ENCODE measurements at regions not wholly inside any gene's neighbourhood (a gene's known extent, or its start where the extent isn't known, plus 50 kb on each side); places are given as distances from the start of the nearest gene placed in this dataset.

DNA sequence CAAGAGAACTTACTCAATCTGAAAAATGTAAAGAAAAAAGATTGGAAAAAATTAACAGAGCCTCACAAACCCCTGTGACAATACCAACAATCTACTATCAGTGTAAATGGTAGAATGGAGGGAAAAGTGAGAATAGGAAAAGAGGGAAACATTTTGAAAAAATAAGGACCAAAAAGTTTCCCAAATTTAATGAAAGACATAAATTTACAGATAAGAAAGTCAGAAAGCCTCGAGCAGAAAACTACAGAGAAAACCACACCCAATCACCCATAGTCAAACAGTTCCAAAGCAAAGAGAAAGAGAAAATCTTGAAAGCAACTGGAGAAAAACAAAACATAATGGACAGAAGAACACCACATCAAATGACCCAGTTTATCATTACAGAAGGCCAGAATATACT, 142.7 kb upstream of the DIO3 start:
- no peaks in the 10 kb centered on the region for H3K27me3 ChIP-seq (ENCODE audit: control insufficient read depth, insufficient read depth, low read length)
- H3K36me3 ChIP-seq (ENCODE audit: control insufficient read depth, insufficient read depth, low read length): no peaks in the 10 kb centered on the region
- no peak overlapping the region for H3K4me3 ChIP-seq (ENCODE audit: low read depth, low read length)
- TF ChIP-seq, protein P1, sequence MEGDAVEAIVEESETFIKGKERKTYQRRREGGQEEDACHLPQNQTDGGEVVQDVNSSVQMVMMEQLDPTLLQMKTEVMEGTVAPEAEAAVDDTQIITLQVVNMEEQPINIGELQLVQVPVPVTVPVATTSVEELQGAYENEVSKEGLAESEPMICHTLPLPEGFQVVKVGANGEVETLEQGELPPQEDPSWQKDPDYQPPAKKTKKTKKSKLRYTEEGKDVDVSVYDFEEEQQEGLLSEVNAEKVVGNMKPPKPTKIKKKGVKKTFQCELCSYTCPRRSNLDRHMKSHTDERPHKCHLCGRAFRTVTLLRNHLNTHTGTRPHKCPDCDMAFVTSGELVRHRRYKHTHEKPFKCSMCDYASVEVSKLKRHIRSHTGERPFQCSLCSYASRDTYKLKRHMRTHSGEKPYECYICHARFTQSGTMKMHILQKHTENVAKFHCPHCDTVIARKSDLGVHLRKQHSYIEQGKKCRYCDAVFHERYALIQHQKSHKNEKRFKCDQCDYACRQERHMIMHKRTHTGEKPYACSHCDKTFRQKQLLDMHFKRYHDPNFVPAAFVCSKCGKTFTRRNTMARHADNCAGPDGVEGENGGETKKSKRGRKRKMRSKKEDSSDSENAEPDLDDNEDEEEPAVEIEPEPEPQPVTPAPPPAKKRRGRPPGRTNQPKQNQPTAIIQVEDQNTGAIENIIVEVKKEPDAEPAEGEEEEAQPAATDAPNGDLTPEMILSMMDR (IDR thresholded peaks at IDR 0.05; ENCODE audit: insufficient read depth, low read length, severe bottlenecking): no peak
- DNase-seq (ENCODE audit: low read depth) (no peak), FAIRE-seq (no peak)

DNA sequence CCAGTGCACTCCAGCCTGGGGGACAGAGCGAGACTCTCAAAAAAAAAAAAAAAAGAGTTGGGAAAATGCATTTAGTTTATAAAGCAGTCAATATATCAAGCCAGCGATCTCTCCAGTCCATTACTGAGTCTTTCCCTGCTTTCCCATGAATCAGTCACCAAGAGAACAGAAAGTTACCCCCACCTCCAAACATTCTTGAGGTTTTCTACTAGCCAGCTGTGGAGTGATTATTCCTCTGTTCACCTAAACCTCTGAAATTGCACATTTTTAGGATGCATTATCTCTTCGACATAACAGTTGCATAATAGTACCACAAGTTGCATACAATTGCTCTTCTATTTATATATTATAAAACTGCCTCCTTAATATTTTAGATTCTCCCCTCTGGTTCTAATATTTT, 134.8 kb upstream of the DIO3 start:
- H3K27me3 ChIP-seq (ENCODE audit: control insufficient read depth, insufficient read depth, low read length): no peaks in the 10 kb centered on the region
- H3K36me3 ChIP-seq (ENCODE audit: control insufficient read depth, insufficient read depth, low read length): no peaks in the 10 kb centered on the region
- H3K4me3 ChIP-seq (ENCODE audit: low read depth, low read length): no peak overlapping the region
- TF ChIP-seq, protein P1 (IDR thresholded peaks at IDR 0.05; ENCODE audit: insufficient read depth, low read length, severe bottlenecking): no peak
- FAIRE-seq (no peak), DNase-seq (ENCODE audit: low read depth) (no peak)

DNA sequence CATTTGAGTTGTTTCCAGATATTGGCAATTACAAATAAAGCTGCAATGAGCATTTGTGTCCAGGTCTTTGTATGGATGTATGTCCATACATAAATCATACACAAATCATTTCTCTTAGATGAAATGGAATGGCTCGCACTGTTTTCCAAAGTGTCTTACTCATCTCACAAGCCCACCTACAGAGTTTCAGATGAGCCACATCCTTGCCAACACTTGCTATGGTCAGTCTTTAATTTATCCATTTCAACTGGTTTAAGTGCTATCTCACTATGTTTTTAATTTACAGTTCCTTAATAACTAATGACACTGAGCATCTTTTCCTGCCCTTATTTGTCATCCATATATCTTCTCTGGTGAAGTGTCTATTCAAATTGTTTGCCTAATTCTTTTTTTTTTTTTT, 132.9 kb upstream of the DIO3 start:
- FAIRE-seq: no peak
- Histone ChIP-seq H3K36me3 (ENCODE audit: control insufficient read depth, insufficient read depth, low read length) (no peaks in the 10 kb centered on the region), H3K4me3 (ENCODE audit: low read depth, low read length) (no peak overlapping the region), H3K27me3 (ENCODE audit: control insufficient read depth, insufficient read depth, low read length) (no peaks in the 10 kb centered on the region)
- no peak for DNase-seq (ENCODE audit: low read depth)
- TF ChIP-seq, protein P1 (IDR thresholded peaks at IDR 0.05; ENCODE audit: insufficient read depth, low read length, severe bottlenecking): no peak

DNA sequence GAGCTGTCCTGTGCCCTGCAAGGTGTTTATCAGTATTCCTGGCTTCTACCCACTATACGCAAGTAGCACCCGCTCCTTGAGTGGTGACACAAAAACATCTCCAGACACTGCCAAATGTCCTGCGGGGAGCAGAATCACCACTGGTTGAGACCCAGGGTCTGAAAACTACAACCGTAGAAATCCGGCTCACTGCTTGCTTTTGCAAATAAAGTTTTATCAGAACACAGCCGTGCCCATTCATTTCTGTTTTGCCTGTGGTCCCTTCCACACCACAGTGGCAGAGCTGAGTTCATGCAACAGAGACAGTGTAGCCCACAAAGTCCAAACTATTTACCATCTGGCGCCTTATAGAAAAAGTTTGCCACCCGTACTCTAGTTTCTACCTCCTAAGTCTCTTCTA, 125.7 kb upstream of the DIO3 start:
- Histone ChIP-seq H3K4me3 (ENCODE audit: low read depth, low read length) (no peak overlapping the region), H3K36me3 (ENCODE audit: control insufficient read depth, insufficient read depth, low read length) (no peaks in the 10 kb centered on the region), H3K27me3 (ENCODE audit: control insufficient read depth, insufficient read depth, low read length) (no peaks in the 10 kb centered on the region)
- DNase-seq (ENCODE audit: low read depth) (no peak), FAIRE-seq (no peak)
- TF ChIP-seq, protein P1 (IDR thresholded peaks at IDR 0.05; ENCODE audit: insufficient read depth, low read length, severe bottlenecking): no peak

DNA sequence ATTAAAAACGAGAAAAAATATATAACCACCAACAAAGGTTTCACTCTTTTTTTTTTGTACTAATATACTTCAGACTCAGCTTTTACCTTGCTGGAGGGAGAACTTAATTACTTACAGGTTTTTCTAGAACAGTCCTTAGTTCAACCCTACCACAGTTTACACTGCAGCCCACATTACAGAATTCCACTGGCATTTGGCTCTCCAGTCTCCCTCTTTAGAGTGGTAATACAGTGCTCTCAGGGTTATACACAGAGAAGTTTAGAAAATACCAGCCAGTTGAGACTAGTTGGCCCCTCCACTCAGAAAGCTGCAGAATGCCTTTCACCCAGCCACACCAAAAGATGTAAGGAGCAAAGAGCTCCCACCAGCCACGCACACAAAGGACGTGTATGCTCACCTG, 122.3 kb upstream of the DIO3 start:
- TF ChIP-seq, protein P1 (IDR thresholded peaks at IDR 0.05; ENCODE audit: insufficient read depth, low read length, severe bottlenecking): no peak
- Histone ChIP-seq H3K36me3 (ENCODE audit: control insufficient read depth, insufficient read depth, low read length) (no peaks in the 10 kb centered on the region), H3K27me3 (ENCODE audit: control insufficient read depth, insufficient read depth, low read length) (no peaks in the 10 kb centered on the region), H3K4me3 (ENCODE audit: low read depth, low read length) (no peak overlapping the region)
- DNase-seq (ENCODE audit: low read depth) (no peak), FAIRE-seq (no peak)

DNA sequence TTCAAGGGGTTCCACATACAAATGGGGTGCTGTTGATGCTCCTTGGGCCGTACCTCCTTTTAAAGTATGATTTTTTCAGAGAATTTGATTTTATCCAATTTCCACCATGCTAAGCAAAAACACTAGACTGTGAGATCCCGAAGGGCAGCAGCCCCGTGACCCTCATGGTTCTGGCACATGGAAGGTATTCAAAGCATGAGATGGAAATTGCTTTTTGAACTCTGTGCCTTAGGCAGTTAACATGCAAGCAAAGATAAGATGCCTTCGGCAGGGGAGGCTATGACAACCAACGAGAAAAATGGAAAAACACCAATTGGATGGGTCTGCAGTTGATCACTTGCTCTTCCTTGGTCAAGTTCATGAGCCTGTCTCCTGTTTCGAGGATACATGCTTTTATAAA, 120.8 kb upstream of the DIO3 start:
- Histone ChIP-seq H3K4me3 (ENCODE audit: low read depth, low read length) (no peak overlapping the region), H3K36me3 (ENCODE audit: control insufficient read depth, insufficient read depth, low read length) (no peaks in the 10 kb centered on the region), H3K27me3 (ENCODE audit: control insufficient read depth, insufficient read depth, low read length) (no peaks in the 10 kb centered on the region)
- no peak for FAIRE-seq
- TF ChIP-seq, protein P1 (IDR thresholded peaks at IDR 0.05; ENCODE audit: insufficient read depth, low read length, severe bottlenecking): no peak
- no peak for DNase-seq (ENCODE audit: low read depth)

All from bronchial epithelial cell (primary cell).